Stimulated activated CD8-positive, alpha-beta memory T cell treated with anti-CD3 and anti-CD28 coated beads, Interleukin-12 subunit alpha, Interleukin-12 subunit beta, amount 100 ng/mL, for 1 hour (primary cell): ENCODE measurements at regions not wholly inside any gene's neighbourhood (a gene's known extent, or its start where the extent isn't known, plus 50 kb on each side); places are given as distances from the start of the nearest gene placed in this dataset.

Experiments
- DNase-seq: peaks from one replicate; pipeline ENCODE4 v3.0.0-alpha.2; 2020; ENCODE audit warnings: low read depth

DNA sequence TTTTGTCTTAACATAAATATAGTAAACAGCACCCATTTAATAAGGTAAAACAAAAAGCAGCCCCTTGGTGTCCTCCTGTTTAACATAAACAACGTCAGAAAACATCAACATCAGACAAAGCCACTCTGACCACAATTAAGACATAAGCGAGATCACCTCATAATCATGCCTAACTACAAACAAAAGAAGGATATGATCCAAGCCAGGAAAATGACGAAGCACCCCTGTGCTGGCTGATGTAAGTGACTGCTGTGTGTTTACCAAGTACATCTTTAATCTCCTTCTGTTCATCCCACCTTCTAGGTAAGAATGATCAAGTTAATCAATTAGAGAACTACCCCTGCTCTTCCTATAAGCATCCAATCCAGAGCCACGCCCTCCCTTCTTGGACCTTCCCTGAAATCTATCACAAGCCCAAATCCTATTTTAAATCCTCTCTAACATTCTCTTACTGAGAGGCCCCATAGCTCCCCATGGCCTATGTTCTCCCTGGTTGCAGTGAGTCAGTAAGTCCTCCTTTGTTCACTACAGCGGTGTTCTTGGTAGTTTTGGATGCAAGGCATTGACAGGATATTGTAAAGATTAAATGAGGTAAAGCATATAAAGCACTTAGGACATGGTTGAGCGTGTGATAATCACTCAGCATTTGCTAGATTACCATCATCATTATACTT is 424.2 kb downstream of the TSN start:
- DNase-seq: no peak

DNA sequence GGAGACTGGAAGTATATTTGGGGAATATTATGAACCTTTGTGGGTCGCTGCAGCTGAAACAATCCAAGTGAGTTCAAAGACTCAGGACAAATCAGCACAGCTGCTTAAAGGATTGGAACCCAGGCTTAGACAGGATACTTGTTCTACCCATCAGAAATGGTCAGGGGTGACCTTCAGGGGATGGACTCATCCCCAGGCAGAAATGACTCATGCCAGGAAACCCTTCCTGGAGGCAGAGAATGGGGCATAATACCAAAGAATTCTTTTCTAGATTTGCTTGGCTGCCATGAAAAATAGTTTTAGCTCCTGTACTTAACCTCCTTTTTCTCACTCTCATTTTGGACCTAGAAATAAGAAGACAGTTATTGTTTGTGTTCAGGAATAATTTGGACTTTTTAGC is 425.5 kb downstream of the TSN start:
- no peak for DNase-seq

GRCh38 chr2:122182616-122183355 is 427.3 kb downstream of the TSN start:
- DNase-seq: no peak

DNA sequence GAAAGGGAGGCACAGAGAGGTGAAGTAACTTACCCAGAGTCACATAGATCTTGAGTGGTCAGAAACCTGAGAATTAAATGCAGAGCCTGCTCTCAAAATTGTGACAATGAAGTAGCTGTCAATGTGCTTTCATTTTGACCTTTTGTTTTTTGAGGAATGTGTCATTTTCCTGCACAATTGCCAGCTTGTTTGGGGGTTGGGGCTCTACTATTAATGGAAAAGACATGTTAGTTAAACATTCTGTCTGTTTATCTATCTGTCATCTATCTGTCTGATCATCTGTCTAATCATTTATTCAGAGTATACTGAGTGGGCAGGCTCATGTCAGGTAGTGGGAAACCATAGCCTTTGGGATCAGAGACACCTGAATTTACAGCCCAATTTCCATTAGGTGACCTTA is 428.4 kb downstream of the TSN start:
- DNase-seq: no peak

GRCh38 chr2:122186761-122187222 is 431.3 kb downstream of the TSN start:
- DNase-seq: no peak

DNA sequence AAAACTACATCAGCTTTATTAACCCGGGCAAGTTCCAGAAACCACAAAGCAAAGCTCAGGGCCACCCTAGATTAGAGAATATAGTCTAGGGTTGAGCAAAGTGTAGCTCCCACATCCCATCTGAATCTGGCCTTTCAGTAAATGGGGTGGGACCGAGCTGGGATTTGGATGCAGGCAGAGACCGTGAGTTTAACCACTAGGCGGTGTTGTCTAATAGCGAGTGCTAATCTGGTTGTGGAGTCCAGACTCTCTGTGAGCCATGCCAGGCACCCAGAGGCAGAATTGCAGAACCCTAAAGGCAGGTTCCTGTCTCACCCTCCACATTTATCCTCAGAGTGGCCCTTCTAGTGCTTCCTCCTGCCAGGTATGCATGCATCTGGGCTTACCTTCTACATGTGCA is 435.9 kb downstream of the TSN start:
- DNase-seq: no peak

DNA sequence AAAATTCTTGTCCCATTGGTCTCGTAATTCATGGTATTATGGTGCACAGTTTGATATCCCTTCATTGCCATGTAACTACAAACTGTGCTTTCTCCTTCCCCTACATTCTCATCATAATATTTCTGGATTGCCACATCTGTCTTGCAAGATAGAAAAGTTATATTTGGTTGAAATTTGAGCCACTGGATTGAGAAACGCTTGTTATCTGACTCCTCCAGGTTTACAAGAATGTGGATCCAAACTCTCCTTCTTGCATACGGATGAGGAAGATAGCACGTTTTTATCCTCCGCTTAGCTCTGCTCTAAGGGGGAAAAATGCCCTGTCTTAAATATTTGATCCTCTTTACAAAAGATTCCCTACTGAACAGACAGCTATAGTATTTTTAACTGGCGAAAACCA is 438.2 kb downstream of the TSN start:
- DNase-seq: no peak

DNA sequence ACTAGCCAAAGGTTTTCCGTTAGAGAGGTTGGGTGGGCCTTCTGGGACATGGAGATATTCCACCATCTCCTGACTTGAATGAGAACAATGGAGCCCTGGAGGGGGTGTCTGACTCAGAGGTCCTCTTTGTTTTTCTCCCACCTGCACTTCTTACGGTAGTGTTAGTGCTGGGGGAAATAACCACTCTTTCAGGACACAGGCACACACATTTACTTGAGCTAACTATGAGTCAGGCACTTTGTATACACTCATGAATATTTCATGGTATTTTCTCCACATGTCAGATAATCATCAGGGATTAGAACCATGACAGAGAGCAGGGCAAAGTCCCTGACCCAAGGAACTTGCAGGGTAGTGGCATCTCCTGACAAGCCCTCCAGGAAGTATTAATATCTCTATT is 439.1 kb downstream of the TSN start:
- DNase-seq: no peak

DNA sequence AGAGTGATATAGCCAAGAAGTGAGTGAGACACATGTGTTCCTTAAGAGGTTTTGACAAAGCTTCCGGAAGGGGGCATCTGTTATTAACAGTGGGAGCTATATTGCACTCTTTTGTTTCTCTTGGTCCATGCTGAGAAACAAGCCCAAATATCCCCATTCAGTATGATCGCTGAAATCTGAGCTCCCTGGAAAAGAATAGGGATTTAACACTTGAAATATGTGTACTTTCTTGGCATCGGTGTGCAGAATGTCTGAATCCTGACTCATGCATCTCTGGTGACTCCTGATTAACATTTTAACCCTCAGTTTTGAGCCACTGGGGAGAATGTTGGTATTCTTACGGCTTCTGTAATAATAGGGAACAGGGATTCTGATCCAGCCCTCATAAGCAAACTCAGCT is 448.1 kb downstream of the TSN start:
- no peak for DNase-seq

GRCh38 chr2:122205641-122206040 is 450.2 kb downstream of the TSN start:
- DNase-seq: no peak

- no peak for DNase-seq
These were observed 450.6 kb downstream of the TSN start for GRCh38 chr2:122206101-122206500.

GRCh38 chr2:122209377-122209776 is 453.9 kb downstream of the TSN start:
- DNase-seq: no peak

DNA sequence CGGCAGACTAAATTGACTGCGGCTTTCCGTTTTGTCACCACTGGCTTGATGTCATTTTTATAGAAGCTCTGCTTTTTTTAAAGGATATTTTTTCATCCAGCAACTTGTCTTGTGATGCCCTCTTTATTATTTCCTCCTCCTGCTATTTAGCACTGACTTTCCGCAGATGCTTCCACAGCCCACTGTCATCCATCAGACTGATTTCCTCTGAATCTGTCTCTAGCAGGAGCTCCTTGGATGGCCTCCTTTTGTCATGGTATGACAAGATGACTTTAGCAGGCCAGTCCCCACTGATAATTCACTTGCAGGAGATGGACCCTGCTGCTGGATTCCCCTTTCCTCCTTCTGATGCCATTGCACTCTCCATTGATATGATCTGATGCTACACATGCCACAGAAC is 454.6 kb downstream of the TSN start:
- DNase-seq: no peak

- DNase-seq: no peak
These were observed 455.7 kb downstream of the TSN start for GRCh38 chr2:122210898-122211856.

GRCh38 chr2:122213312-122213711 is 457.9 kb downstream of the TSN start:
- no peak for DNase-seq

GRCh38 chr2:122216071-122216470 is 460.6 kb downstream of the TSN start:
- DNase-seq: no peak

GRCh38 chr2:122216901-122217300 is 461.4 kb downstream of the TSN start:
- DNase-seq: no peak

DNA sequence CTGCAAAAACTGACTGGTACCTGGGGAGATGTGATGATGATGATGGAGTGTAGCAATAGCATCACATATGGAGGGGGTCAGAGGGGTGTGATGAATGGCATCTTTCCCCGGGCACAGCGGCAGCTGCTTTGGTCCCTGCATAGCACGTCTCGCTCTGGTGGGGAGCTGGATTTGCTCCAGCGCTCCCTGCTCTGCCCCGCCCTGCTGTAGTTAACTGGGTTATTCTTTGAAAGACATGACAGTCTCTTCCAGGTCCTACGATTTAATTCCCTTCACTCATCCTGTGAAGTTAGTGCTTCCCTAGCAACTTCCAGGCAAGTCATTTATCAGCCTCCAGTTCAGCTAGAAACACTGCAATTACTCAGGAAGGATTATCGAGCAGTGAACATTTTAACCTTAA is 463.1 kb downstream of the TSN start:
- no peak for DNase-seq

GRCh38 chr2:122219504-122219903 is 464.1 kb downstream of the TSN start:
- DNase-seq: no peak

DNA sequence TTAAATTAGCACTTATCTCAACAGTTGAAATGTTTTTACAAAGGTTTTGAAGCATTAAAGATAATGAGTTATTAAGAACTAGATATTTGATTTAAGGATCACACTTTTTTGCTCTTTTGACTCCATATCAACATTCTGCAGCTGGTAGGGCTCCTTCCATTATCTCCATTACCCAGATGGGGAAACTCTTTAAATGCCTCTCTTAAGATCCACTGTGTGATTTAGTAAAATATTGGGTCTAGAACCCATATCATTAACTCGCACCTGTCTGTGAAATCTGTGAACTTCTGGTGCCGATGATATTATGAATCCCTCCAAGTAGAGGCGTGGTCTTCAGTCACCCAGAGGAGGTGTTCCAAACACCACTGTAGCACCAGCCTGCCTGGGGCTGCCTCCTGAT is 466.2 kb downstream of the TSN start:
- DNase-seq: no peak

- DNase-seq: no peak
These were observed 475.8 kb downstream of the TSN start for GRCh38 chr2:122231296-122231695.

DNA sequence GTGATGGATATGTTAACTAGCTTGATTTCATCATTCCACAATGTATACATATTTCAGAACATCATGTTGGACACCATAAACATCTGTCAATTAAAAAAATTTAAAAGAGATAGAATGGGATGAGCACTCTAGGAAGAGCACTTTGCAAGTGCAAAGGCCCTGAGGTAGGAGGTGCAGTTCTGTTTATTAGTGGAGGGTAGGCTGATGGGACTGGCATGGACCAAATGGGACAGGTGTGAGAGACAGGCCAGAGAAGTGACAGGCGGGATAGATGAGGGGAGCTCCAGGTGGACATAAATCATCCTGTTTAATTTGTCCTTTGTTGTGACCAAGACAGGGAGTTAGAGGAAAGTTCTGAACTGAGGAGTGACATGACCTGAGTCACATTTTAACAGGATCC is 477.9 kb downstream of the TSN start:
- DNase-seq: no peak
